Ovary (tissue), 3 donors: ENCODE measurements at regions not wholly inside any gene's neighbourhood (a gene's known extent, or its start where the extent isn't known, plus 50 kb on each side); places are given as distances from the start of the nearest gene placed in this dataset.

ENCODE experiments used
- CTCF ChIP-seq, 3 donors: fragments of 450-650 bp in 2 of 3; fragments of 200-600 bp in 1 of 3; IDR thresholded peaks; one replicate each; pipeline versions ENCODE4 v1.5.1 to v1.8.0; 2016 to 2022; ENCODE audit warnings: antibody characterized with exemption in 3 of 3, mild to moderate bottlenecking in 1 of 3
- EP300 ChIP-seq: sonication (generic); formaldehyde crosslinking; IDR thresholded peaks from one replicate; pipeline ENCODE4 v1.6.1; 2017; ENCODE audit warnings: antibody characterized with exemption
- POLR2A ChIP-seq: fragments of 450-650 bp; IDR thresholded peaks from one replicate; pipeline ENCODE4 v1.6.1; 2017; ENCODE audit warnings: antibody characterized with exemption, mild to moderate bottlenecking, moderate library complexity
- donor health status: DM: no; HTN: no; CAD: no.

DNA sequence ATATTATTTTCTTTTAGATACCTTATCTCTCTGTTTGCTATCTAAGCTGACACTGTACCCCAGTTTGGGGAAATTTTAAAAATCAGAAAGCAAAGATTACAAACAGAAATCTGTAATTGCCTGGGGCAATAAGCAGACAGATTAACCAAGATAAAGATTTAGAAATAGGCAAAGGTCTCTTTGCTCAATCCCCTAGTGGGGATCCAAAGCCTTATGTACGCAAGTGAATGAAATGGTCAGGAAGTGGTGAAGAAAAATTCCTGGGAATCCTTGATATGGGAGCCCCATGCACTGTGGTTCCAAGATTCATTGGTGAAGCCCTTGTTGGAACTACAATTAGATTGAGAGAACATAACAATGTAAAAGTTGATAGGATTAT, 139.5 kb upstream of the GUCY1A2 start:
- TF ChIP-seq EP300, result no peak
- no peak for TF ChIP-seq CTCF (IDR thresholded peaks at IDR 0.05)
- no peak for TF ChIP-seq POLR2A
